WTC11 (cell line): ENCODE measurements at regions not wholly inside any gene's neighbourhood (a gene's known extent, or its start where the extent isn't known, plus 50 kb on each side); places are given as distances from the start of the nearest gene placed in this dataset.

Experiments used
- ATAC-seq: fragments of 200-7000 bp; cut with Tn5 transposase; 2 replicates; pipeline ENCODE4 v1.10.0; 2021; ENCODE audit warnings: mild to moderate bottlenecking, moderate library complexity
- CTCF ChIA-PET: fragments of 300-600 bp; sonication (Branson Sonifier 250); formaldehyde crosslinking; loops from one replicate; lab custom pipeline; 2021; ENCODE audit warnings: antibody characterized with exemption; lab: Charles Lee
- POLR2A ChIA-PET: fragments of 350-600 bp; sonication (Branson Sonifier 250); formaldehyde crosslinking; loops from one replicate; lab custom pipeline; 2021; ENCODE audit warnings: antibody characterized with exemption; lab: Charles Lee
- DNase-seq: peaks from one replicate; pipeline ENCODE4 v3.0.0; 2021; ENCODE audit warnings: low spot score
- H3K27ac Mint-ChIP-seq: 2 replicates; pipeline ENCODE4 v1.8.0; 2021; ENCODE audit warnings: mixed read lengths
- H3K27me3 Mint-ChIP-seq: 2 replicates; pipeline ENCODE4 v1.8.0; 2021; ENCODE audit warnings: low read depth, mild to moderate bottlenecking, moderate library complexity, mixed read lengths
- H3K36me3 Mint-ChIP-seq: 2 replicates; pipeline ENCODE4 v1.8.0; 2021; ENCODE audit warnings: mixed read lengths
- H3K4me1 Mint-ChIP-seq: 2 replicates; pipeline ENCODE4 v1.8.0; 2022; ENCODE audit warnings: mixed read lengths
- H3K4me3 Mint-ChIP-seq: 2 replicates; pipeline ENCODE4 v1.8.0; 2021; ENCODE audit warnings: mild to moderate bottlenecking, moderate library complexity, mixed read lengths
- H3K9me3 Mint-ChIP-seq: 2 replicates; pipeline ENCODE4 v1.8.0; 2021; ENCODE audit warnings: mixed read lengths
- CREB1 ChIP-seq: sonication (generic); formaldehyde crosslinking; IDR thresholded peaks from 2 replicates; pipeline ENCODE4 v1.8.0; 2023; ENCODE audit warnings: mild to moderate bottlenecking, missing genetic modification reagents
- CREM ChIP-seq: sonication (generic); formaldehyde crosslinking; IDR thresholded peaks from 2 replicates; pipeline ENCODE4 v1.8.1; 2022; ENCODE audit warnings: mild to moderate bottlenecking, missing genetic modification reagents, moderate library complexity
- ESRRA ChIP-seq: sonication (generic); formaldehyde crosslinking; IDR thresholded peaks from 2 replicates; pipeline ENCODE4 v1.8.1; 2022; ENCODE audit warnings: mild to moderate bottlenecking, missing genetic modification reagents, borderline replicate concordance
- FOXJ3 ChIP-seq: sonication (generic); formaldehyde crosslinking; IDR thresholded peaks from 2 replicates; pipeline ENCODE4 v1.9.0; 2021; ENCODE audit warnings: missing genetic modification reagents, mild to moderate bottlenecking, borderline replicate concordance
- GABPB1 ChIP-seq: sonication (generic); formaldehyde crosslinking; IDR thresholded peaks from 2 replicates; pipeline ENCODE4 v1.8.1; 2023; ENCODE audit warnings: mild to moderate bottlenecking, missing genetic modification reagents
- GRHL2 ChIP-seq: fragments of 250-450 bp; sonication (Bioruptor Pico); IDR thresholded peaks from 2 replicates; pipeline ENCODE4 v1.8.0; 2022; ENCODE audit warnings: mild to moderate bottlenecking, moderate library complexity; ENCODE audit not compliant: insufficient replicate concordance, severe bottlenecking
- GTF2I ChIP-seq: fragments of 250-450 bp; sonication (Bioruptor Pico); conservative IDR thresholded peaks from 2 replicates; pipeline ENCODE4 v1.4.0; 2021; ENCODE audit warnings: mild to moderate bottlenecking
- JUN ChIP-seq: sonication (generic); formaldehyde crosslinking; IDR thresholded peaks from 2 replicates; pipeline ENCODE4 v1.8.0; 2023; ENCODE audit warnings: mild to moderate bottlenecking, missing genetic modification reagents
- NFE2L1 ChIP-seq: sonication (generic); formaldehyde crosslinking; IDR thresholded peaks from 2 replicates; pipeline ENCODE4 v1.8.1; 2023; ENCODE audit warnings: missing genetic modification reagents
- NFYB ChIP-seq: sonication (generic); formaldehyde crosslinking; conservative IDR thresholded peaks from 2 replicates; pipeline ENCODE4 v1.8.0; 2022; ENCODE audit warnings: low read depth, missing genetic modification reagents
- NR1H2 ChIP-seq: sonication (generic); formaldehyde crosslinking; IDR thresholded peaks from 2 replicates; pipeline ENCODE4 v1.9.0; 2021; ENCODE audit warnings: mild to moderate bottlenecking, moderate library complexity, missing genetic modification reagents
- NR3C1 ChIP-seq: sonication (generic); formaldehyde crosslinking; conservative IDR thresholded peaks from 2 replicates; pipeline ENCODE4 v1.8.1; 2023; ENCODE audit warnings: low read depth, mild to moderate bottlenecking, missing genetic modification reagents
- SOX15 ChIP-seq: fragments of 250-450 bp; sonication (Bioruptor Pico); IDR thresholded peaks from 2 replicates; pipeline ENCODE4 v1.9.0; 2021; ENCODE audit warnings: mild to moderate bottlenecking
- SP1 ChIP-seq: sonication (generic); formaldehyde crosslinking; conservative IDR thresholded peaks from 2 replicates; pipeline ENCODE4 v1.8.1; 2022; ENCODE audit warnings: missing genetic modification reagents
- ZNF138 ChIP-seq: sonication (generic); formaldehyde crosslinking; conservative IDR thresholded peaks from 2 replicates; pipeline ENCODE4 v1.8.1; 2022; ENCODE audit warnings: mild to moderate bottlenecking, moderate library complexity, missing genetic modification reagents
- ZNF219 ChIP-seq: sonication (generic); formaldehyde crosslinking; IDR thresholded peaks from 2 replicates; pipeline ENCODE4 v1.8.0; 2023; ENCODE audit warnings: missing genetic modification reagents, mild to moderate bottlenecking, borderline replicate concordance
- ZNF232 ChIP-seq: sonication (generic); formaldehyde crosslinking; IDR thresholded peaks from 2 replicates; pipeline ENCODE4 v1.8.0; 2022; ENCODE audit warnings: mild to moderate bottlenecking, missing genetic modification reagents
- ZNF396 ChIP-seq: fragments of 250-450 bp; sonication (Bioruptor Pico); IDR thresholded peaks from 2 replicates; pipeline ENCODE4 v1.8.0; 2021; ENCODE audit warnings: mild to moderate bottlenecking, moderate library complexity, borderline replicate concordance
- ZNF416 ChIP-seq: fragments of 250-450 bp; sonication (Bioruptor Pico); IDR thresholded peaks from 2 replicates; pipeline ENCODE4 v1.9.0; 2021; ENCODE audit warnings: mild to moderate bottlenecking, inconsistent platforms
- ZNF423 ChIP-seq: fragments of 250-450 bp; sonication (Bioruptor Pico); IDR thresholded peaks from 2 replicates; pipeline ENCODE4 v2.1.2; 2022; ENCODE audit warnings: mild to moderate bottlenecking, moderate library complexity
- TF ChIP-seq, protein P1 (sequence below): sonication (generic); formaldehyde crosslinking; IDR thresholded peaks from 2 replicates; pipeline ENCODE4 v1.8.0; 2022; ENCODE audit warnings: mild to moderate bottlenecking, missing genetic modification reagents
- TF ChIP-seq, protein P2 (sequence below): sonication (generic); formaldehyde crosslinking; IDR thresholded peaks from 2 replicates; pipeline ENCODE4 v1.8.1; 2022; ENCODE audit warnings: mild to moderate bottlenecking, moderate library complexity, missing genetic modification reagents
- TF ChIP-seq, protein P3 (sequence below): sonication (generic); formaldehyde crosslinking; IDR thresholded peaks from 2 replicates; pipeline ENCODE4 v1.8.0; 2023; ENCODE audit warnings: missing genetic modification reagents
- TF ChIP-seq, protein P4 (sequence below): fragments of 250-450 bp; sonication (Bioruptor Pico); IDR thresholded peaks from 2 replicates; pipeline ENCODE4 v1.9.0; 2021; ENCODE audit warnings: mild to moderate bottlenecking
- TF ChIP-seq, protein P5 (sequence below): fragments of 250-450 bp; sonication (Bioruptor Pico); IDR thresholded peaks from 2 replicates; pipeline ENCODE4 v1.9.0; 2021; ENCODE audit warnings: mild to moderate bottlenecking
- TF ChIP-seq, protein P6 (sequence below): fragments of 250-450 bp; sonication (Bioruptor Pico); conservative IDR thresholded peaks from 2 replicates; pipeline ENCODE4 v1.9.0; 2021; ENCODE audit warnings: mild to moderate bottlenecking

DNA sequence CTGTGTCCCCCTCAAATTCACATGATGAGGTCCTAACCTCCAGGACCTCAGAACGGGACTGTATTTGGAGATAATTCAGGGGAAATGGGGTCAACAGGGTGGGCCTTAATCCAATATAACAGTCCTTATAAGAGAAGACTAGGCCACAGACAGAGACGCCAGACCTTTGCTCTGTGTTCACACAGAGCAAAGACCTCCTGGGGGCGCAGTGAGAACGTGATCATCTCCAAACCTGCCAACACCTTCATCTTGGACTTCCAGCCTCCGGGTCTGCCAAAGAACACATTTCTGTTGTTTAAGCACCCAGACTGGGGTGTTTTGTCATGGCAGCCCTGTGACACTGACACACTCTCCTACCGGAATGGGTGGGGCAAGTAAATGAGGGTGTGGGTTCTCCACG is 250.2 kb downstream of the MN1 start (continued):
- TF ChIP-seq, protein P1, sequence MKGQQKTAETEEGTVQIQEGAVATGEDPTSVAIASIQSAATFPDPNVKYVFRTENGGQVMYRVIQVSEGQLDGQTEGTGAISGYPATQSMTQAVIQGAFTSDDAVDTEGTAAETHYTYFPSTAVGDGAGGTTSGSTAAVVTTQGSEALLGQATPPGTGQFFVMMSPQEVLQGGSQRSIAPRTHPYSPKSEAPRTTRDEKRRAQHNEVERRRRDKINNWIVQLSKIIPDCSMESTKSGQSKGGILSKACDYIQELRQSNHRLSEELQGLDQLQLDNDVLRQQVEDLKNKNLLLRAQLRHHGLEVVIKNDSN: no peak
- TF ChIP-seq, protein P2, sequence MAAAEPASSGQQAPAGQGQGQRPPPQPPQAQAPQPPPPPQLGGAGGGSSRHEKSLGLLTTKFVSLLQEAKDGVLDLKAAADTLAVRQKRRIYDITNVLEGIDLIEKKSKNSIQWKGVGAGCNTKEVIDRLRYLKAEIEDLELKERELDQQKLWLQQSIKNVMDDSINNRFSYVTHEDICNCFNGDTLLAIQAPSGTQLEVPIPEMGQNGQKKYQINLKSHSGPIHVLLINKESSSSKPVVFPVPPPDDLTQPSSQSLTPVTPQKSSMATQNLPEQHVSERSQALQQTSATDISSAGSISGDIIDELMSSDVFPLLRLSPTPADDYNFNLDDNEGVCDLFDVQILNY: no peak
- TF ChIP-seq, protein P3, sequence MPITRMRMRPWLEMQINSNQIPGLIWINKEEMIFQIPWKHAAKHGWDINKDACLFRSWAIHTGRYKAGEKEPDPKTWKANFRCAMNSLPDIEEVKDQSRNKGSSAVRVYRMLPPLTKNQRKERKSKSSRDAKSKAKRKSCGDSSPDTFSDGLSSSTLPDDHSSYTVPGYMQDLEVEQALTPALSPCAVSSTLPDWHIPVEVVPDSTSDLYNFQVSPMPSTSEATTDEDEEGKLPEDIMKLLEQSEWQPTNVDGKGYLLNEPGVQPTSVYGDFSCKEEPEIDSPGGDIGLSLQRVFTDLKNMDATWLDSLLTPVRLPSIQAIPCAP: no peak
- no peak for TF ChIP-seq ESRRA
- no peak for TF ChIP-seq SOX15 (CRISPR knock-in tag)
- no peak for TF ChIP-seq SP1 (CRISPR knock-in tag)
- TF ChIP-seq, protein P4, sequence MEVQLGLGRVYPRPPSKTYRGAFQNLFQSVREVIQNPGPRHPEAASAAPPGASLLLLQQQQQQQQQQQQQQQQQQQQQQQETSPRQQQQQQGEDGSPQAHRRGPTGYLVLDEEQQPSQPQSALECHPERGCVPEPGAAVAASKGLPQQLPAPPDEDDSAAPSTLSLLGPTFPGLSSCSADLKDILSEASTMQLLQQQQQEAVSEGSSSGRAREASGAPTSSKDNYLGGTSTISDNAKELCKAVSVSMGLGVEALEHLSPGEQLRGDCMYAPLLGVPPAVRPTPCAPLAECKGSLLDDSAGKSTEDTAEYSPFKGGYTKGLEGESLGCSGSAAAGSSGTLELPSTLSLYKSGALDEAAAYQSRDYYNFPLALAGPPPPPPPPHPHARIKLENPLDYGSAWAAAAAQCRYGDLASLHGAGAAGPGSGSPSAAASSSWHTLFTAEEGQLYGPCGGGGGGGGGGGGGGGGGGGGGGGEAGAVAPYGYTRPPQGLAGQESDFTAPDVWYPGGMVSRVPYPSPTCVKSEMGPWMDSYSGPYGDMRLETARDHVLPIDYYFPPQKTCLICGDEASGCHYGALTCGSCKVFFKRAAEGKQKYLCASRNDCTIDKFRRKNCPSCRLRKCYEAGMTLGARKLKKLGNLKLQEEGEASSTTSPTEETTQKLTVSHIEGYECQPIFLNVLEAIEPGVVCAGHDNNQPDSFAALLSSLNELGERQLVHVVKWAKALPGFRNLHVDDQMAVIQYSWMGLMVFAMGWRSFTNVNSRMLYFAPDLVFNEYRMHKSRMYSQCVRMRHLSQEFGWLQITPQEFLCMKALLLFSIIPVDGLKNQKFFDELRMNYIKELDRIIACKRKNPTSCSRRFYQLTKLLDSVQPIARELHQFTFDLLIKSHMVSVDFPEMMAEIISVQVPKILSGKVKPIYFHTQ (CRISPR knock-in tag): no peak
- TF ChIP-seq, all 79 proteins: peak for 0

DNA sequence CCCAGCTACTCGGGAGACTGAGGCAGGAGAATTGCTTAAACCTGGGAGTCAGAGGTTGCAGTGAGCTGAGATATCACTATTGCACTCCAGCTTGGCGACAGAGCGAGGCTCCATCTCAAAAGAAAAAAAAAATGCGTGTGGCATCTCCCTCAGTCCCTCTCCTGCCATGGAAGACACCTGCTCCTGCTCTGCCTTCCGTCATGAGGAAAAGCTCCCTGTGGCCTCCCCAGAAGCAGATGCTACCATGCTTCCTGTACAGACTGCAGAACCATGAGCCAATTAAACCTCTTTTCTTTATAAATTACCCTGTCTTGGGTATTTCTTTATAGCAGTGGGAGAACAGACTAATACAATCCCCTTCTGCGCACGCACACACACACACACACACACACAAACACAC is 249.4 kb downstream of the MN1 start:
- CTCF ChIA-PET: no interaction called here
- no peak overlapping the region for H3K27ac Mint-ChIP-seq
- peaks cover 11% of the 10 kb centered on the region for H3K9me3 Mint-ChIP-seq
- POLR2A ChIA-PET: no interaction called here
- TF ChIP-seq ZNF138 (CRISPR knock-in tag) (no peak), GABPB1 (CRISPR knock-in tag) (no peak), GRHL2 (CRISPR knock-in tag) (no peak), CREM (CRISPR knock-in tag) (no peak), ZNF416 (no peak), GTF2I (CRISPR knock-in tag) (no peak), NR1H2 (CRISPR knock-in tag) (no peak), CREB1 (CRISPR knock-in tag) (no peak), NR3C1 (CRISPR knock-in tag) (no peak)
- TF ChIP-seq, protein P4 (CRISPR knock-in tag): no peak
- DNase-seq: no peak
- no peaks in the 10 kb centered on the region for H3K36me3 Mint-ChIP-seq
- no peak overlapping the region for H3K4me3 Mint-ChIP-seq
- H3K27me3 Mint-ChIP-seq: no peaks in the 10 kb centered on the region
- H3K4me1 Mint-ChIP-seq: peaks cover 27% of the 10 kb centered on the region
- ATAC-seq: no peak

DNA sequence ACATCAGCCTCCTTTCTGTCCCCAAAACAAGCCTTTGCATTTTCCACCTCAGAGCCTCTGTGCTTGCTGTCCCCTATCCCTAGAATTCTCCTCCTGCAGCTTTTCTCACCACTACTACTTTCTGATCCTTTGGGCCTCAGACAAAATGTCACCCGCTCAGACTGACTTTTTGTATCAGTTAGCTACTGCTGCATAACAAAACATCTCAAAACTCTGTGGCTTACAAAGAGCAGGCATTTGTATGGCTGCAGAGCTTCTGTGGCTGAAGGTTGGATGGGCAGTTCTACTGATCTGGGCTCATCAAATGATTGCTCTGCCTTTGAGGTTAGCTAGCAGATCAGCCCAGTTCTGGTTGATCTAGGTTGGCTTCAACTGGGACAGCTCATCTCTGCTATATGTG is 248.7 kb downstream of the MN1 start:
- TF ChIP-seq NFYB (CRISPR knock-in tag) (no peak), ZNF396 (no peak), NR1H2 (CRISPR knock-in tag) (no peak), ZNF423 (CRISPR knock-in tag) (no peak), ZNF232 (CRISPR knock-in tag) (no peak), ZNF219 (CRISPR knock-in tag) (no peak), FOXJ3 (no peak), SOX15 (CRISPR knock-in tag) (no peak), NFE2L1 (CRISPR knock-in tag) (no peak), JUN (no peak)
- TF ChIP-seq, protein P5, sequence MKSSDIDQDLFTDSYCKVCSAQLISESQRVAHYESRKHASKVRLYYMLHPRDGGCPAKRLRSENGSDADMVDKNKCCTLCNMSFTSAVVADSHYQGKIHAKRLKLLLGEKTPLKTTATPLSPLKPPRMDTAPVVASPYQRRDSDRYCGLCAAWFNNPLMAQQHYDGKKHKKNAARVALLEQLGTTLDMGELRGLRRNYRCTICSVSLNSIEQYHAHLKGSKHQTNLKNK (CRISPR knock-in tag): no peak
- TF ChIP-seq, protein P6, sequence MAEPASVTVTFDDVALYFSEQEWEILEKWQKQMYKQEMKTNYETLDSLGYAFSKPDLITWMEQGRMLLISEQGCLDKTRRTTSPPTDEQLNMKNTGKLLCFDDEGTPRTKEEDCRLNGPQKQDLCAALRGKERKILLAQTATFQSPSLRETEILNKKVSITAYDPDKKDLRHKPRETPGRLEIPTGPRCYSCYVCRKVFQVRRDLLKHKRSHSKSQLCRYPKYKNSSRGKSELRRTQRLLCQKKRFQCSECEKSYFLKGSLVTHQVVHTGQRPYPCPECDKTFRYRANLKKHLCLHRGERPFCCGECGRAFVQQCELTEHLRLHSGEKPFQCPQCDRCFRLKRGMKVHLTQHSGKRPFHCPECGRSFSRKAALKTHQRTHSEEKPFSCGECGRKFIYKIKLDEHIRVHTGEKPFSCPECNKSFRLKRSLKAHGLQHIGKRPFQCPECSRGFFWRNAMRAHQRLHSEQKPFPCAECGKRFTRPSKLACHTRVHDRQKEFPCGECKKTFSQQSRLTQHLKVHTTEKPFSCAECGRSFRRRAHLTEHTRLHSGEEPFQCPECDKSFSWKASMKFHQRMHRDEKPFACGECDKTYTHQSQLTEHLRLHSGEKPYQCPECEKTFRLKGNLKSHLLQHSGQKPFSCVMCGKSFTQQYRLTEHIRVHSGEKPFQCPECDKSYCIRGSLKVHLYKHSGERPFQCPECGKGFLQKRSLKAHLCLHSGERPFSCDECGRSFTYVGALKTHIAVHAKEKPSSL (CRISPR knock-in tag): no peak
- Mint-ChIP-seq H3K4me3 (no peak overlapping the region), H3K36me3 (no peaks in the 10 kb centered on the region), H3K27me3 (no peaks in the 10 kb centered on the region), H3K27ac (no peak overlapping the region), H3K4me1 (peaks cover 28% of the 10 kb centered on the region), H3K9me3 (peaks cover 11% of the 10 kb centered on the region)
- DNase-seq (no peak), ATAC-seq (no peak)
- ChIA-PET POLR2A (no interaction called here), CTCF (no interaction called here)
